Esophagus muscularis mucosa (tissue), 4 donors: ENCODE measurements at regions not wholly inside any gene's neighbourhood (a gene's known extent, or its start where the extent isn't known, plus 50 kb on each side); places are given as distances from the start of the nearest gene placed in this dataset.

Experiments
- CTCF ChIP-seq, 3 experiments: fragments of 200-600 bp in 2 of 3; fragments of 450-650 bp in 1 of 3; sonication (generic) in 2 of 3; IDR thresholded peaks; one replicate each; pipeline ENCODE4 v1.5.1; 2017 to 2019; ENCODE audit warnings: antibody characterized with exemption in 3 of 3, mild to moderate bottlenecking in 2 of 3, moderate library complexity in 1 of 3
- EP300 ChIP-seq: sonication (generic); formaldehyde crosslinking; IDR thresholded peaks from one replicate; pipeline ENCODE4 v1.6.1; 2017; ENCODE audit warnings: antibody characterized with exemption
- POLR2A ChIP-seq: fragments of 450-650 bp; IDR thresholded peaks from one replicate; pipeline ENCODE4 v1.6.1; 2017; ENCODE audit warnings: antibody characterized with exemption, moderate library complexity, mild to moderate bottlenecking, low read depth
- POLR2AphosphoS5 ChIP-seq, 2 donors: sonication (generic); formaldehyde crosslinking; IDR thresholded peaks; one replicate each; pipeline ENCODE4 v1.6.1; 2017; ENCODE audit warnings: antibody characterized with exemption in 2 of 2

GRCh38 chr13:44241638-44242037 is 132.0 kb upstream of the SERP2 start:
- TF ChIP-seq CTCF (IDR thresholded peaks at IDR 0.05) (no peak), POLR2A (no peak), EP300 (no peak), POLR2AphosphoS5 (IDR thresholded peaks at IDR 0.05) (no peak)
